ENCODE measurements at regions not wholly inside any gene's neighbourhood (a gene's known extent, or its start where the extent isn't known, plus 50 kb on each side); places are given as distances from the start of the nearest gene placed in this dataset.

DNA sequence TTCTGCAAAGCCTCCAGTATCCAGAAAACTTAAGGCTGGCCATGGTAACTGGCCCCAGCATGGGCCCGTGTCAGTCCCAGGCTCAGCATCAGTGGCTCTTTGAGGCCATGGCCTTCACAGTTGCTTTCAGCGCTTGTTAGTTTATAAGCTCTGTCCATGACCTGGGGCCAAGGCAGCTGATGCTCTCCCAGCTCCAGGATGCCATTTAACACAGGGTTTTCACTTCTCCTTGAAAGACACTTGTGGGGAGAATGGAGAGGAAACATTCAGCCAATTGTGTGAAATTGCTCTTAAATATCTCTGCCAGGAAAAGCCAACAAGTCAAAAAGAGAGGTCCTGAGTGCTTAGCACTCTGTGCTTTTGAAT is 321.3 kb downstream of the FOXO1 start:
- H3K36me3 ChIP-seq (ENCODE audit: insufficient read depth in 1 of 2, low read depth in 1 of 2) = no peaks in the 10 kb centered on the region
- no peak overlapping the region for H3K4me3 ChIP-seq
- intact Hi-C loops (cut with DNase I) = loop anchor here in 1 of 2 donors (10.0 kb wide), 1 partner anchor 250 kb away; no protein-coding TSS in a partner anchor
- TF ChIP-seq, protein P1, sequence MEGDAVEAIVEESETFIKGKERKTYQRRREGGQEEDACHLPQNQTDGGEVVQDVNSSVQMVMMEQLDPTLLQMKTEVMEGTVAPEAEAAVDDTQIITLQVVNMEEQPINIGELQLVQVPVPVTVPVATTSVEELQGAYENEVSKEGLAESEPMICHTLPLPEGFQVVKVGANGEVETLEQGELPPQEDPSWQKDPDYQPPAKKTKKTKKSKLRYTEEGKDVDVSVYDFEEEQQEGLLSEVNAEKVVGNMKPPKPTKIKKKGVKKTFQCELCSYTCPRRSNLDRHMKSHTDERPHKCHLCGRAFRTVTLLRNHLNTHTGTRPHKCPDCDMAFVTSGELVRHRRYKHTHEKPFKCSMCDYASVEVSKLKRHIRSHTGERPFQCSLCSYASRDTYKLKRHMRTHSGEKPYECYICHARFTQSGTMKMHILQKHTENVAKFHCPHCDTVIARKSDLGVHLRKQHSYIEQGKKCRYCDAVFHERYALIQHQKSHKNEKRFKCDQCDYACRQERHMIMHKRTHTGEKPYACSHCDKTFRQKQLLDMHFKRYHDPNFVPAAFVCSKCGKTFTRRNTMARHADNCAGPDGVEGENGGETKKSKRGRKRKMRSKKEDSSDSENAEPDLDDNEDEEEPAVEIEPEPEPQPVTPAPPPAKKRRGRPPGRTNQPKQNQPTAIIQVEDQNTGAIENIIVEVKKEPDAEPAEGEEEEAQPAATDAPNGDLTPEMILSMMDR (IDR thresholded peaks at IDR 0.05) = no peak
- 24 to 42% (median 30%) methylated on average over 2 of the region's 2 CpGs for WGBS, 3 donors
- H3K27me3 ChIP-seq (ENCODE audit: insufficient read depth in 3 of 3, low read length in 2 of 3) = no peaks in the 10 kb centered on the region
- ATAC-seq (peak in 1 of 4 donors; percentile 3), DNase-seq (no peak)
- no peaks in the 10 kb centered on the region for H3K9me3 ChIP-seq
- peak overlapping the region; percentile 81 for H3K27ac ChIP-seq
- peaks cover 50% of the 10 kb centered on the region for H3K4me1 ChIP-seq

DNA sequence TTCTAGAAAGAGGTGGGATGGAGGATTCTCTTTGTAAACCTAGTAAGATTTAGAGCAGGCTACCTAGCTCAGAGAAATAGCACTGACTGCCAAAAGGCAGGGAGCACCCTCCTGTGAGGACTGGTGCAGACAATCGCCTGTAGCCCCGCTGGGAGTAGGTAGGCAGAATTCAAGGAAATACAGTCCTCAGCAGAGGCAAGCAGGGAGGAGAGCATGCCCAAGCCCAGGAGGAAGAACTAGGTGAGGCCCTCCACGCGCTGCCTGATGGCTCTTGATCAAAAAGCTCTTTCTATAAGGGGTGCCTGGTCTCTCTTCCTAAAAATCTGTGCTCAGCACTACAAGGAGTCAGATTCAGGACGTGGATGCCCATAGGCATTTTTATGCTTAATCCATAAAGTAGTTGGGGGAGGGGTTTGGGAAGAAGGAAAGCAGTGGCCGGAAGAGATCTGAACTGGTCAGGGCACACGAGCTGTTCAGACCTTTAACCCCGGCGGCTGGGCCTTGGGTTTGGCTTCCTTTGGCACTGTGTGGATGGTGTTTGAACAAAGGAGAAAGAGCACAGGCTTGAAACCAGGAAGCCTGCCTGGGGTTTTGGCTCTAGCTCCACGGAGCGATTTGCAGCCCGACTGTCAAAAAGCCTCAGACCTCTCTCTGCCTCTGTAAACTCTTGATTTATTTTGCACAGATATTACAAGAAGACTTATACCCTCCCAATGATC is 320.6 kb downstream of the FOXO1 start:
- ATAC-seq = no peak

DNA sequence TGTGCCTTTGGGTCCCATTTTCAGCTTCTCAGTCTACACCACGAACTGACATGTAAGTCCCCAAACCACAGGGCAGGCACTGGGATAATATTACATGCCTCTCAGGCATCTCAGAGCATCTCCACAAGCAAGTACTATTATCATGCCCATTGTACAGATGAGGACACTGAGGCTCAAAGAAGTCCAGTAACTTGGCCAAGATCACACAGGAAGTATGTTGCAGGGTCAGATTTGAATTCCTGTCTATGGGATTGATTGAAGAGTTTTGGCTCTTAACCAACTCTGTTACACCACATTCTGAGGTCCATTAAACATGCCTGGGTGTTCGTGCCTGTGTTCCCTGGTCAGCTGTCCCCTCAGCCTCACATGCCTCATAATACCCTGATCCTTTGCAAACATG is 319.8 kb downstream of the FOXO1 start:
- TF ChIP-seq, protein P1 (IDR thresholded peaks at IDR 0.05) = no peak

More for the DNA sequence above, 320.6 kb downstream of the FOXO1 start:
- no peaks in the 10 kb centered on the region for H3K9me3 ChIP-seq
- peak overlapping the region; percentile 81 for H3K27ac ChIP-seq
- TF ChIP-seq, protein P1 (IDR thresholded peaks at IDR 0.05) = no peak
- H3K4me1 ChIP-seq = peaks cover 56% of the 10 kb centered on the region
- intact Hi-C loops (cut with DNase I) = loop anchor here in 1 of 2 donors (10.0 kb wide), 1 partner anchor 249 kb away; no protein-coding TSS in a partner anchor
- no peak for DNase-seq
- H3K4me3 ChIP-seq = no peak overlapping the region
- no peaks in the 10 kb centered on the region for H3K27me3 ChIP-seq (ENCODE audit: insufficient read depth in 3 of 3, low read length in 2 of 3)
- H3K36me3 ChIP-seq (ENCODE audit: insufficient read depth in 1 of 2, low read depth in 1 of 2) = no peaks in the 10 kb centered on the region
- 54 to 64% (median 59%) methylated on average over 12 of the region's 12 CpGs for WGBS, 3 donors

DNA sequence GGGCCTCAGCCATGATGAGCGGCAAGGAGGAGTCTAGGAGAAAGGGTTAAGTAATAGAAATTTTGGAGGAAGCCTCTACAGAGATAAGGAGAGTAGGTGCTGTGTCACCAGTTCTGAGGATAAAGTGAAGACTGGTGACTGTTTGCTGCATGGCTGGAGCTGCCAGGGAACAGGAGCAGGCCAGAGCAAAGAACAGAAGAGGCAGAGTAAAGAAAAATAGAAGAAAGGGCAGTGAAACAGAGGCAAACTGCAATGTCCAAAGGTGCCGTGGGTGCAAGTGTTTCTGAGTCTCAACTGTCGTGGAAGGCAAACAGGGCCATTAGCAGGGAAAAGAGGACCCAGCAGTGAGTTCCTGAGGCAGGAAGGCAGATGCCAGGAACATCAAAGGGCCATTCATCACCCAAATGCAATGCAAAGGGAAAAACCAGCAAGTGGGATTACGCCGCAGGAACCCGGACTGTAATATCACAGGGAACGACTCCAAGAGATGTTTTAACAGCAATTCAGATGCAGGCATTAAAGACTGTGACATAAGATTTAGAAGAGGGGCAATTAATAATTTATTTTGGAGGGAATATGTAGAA is 318.3 kb downstream of the FOXO1 start:
- intact Hi-C loops (cut with DNase I) = loop anchor here in 1 of 2 donors (10.0 kb wide), 1 partner anchor 247 kb away; no protein-coding TSS in a partner anchor
- 89 to 92% (median 90%) methylated on average over 7 of the region's 7 CpGs for WGBS, 3 donors
- Histone ChIP-seq H3K27me3 (ENCODE audit: insufficient read depth in 3 of 3, low read length in 2 of 3) (no peaks in the 10 kb centered on the region), H3K9me3 (no peaks in the 10 kb centered on the region), H3K4me1 (peaks cover 63% of the 10 kb centered on the region), H3K36me3 (ENCODE audit: insufficient read depth in 1 of 2, low read depth in 1 of 2) (no peaks in the 10 kb centered on the region), H3K27ac (no peak overlapping the region), H3K4me3 (no peak overlapping the region)
- DNase-seq (no peak), ATAC-seq (no peak)
- TF ChIP-seq, protein P1 (IDR thresholded peaks at IDR 0.05) = no peak

More for the DNA sequence above, 319.8 kb downstream of the FOXO1 start:
- no peak for DNase-seq
- intact Hi-C loops (cut with DNase I) = loop anchor here in 1 of 2 donors (10.0 kb wide), 1 partner anchor 248 kb away; no protein-coding TSS in a partner anchor
- Histone ChIP-seq H3K4me3 (no peak overlapping the region), H3K9me3 (no peaks in the 10 kb centered on the region), H3K4me1 (peaks cover 63% of the 10 kb centered on the region), H3K27me3 (ENCODE audit: insufficient read depth in 3 of 3, low read length in 2 of 3) (no peaks in the 10 kb centered on the region), H3K36me3 (ENCODE audit: insufficient read depth in 1 of 2, low read depth in 1 of 2) (no peaks in the 10 kb centered on the region), H3K27ac (no peak overlapping the region)
- 82 to 85% (median 84%) methylated on average over 2 of the region's 2 CpGs for WGBS, 3 donors
- no peak for ATAC-seq
